ENCODE measurements at regions not wholly inside any gene's neighbourhood (a gene's known extent, or its start where the extent isn't known, plus 50 kb on each side); places are given as distances from the start of the nearest gene placed in this dataset.

DNA sequence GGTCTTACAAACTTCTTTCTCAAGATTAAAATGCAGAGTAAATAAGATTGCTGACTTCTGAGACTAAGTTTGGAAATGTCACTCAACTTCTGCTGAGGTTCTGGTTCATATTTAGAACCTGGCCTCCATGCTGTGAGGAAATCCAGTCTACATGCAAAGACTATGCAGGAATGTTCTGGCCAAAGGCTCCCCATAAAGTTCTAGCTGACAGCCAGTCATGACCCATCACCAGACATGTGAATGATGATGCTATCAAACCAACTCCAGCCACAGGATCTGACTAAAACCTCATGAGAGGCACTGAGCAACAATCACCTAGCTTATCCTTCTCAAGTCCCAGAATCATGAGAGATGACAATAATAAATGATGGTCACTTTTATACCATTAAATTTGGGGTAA, 935.1 kb upstream of the MAP3K7 start:
- DNase-seq (ENCODE audit: low spot score): no peak

DNA sequence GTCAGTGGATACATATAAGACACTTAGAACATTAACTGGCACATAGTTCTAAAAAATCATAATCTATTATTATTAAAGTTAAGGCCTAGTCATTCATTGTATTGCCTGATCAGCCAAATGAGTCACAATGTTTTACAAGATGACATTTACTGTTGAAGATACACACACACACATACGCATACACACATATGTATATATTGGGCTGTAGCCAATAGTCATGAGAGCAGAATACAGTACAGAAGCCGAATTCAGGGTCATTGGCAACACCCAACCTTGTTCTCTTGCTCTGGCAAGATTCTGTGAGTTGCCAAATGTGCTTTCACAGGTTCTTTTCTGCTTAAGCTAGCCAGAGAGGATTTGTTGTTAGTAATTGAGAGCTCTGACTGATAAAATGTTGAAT, 922.8 kb upstream of the MAP3K7 start:
- DNase-seq (ENCODE audit: low spot score): no peak

DNA sequence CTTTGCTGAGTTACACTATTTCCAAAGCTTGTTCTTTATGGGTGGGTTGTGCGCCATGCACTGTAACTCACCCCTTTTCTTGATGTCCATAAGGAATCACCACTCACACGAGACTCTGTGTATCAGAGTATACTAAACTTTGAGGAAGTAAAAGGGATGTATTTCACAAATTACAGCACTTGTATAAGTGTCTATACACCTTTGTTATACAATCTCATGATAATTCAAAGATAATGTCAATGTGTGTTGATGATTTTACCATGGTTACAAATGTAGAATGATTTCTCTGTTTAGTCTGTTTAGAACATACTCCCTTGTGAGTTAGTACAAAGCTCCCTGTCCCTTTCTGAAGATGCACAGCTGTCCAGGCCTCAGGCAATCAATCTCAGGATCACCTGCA, 922.2 kb upstream of the MAP3K7 start:
- no peak for DNase-seq (ENCODE audit: low spot score)

DNA sequence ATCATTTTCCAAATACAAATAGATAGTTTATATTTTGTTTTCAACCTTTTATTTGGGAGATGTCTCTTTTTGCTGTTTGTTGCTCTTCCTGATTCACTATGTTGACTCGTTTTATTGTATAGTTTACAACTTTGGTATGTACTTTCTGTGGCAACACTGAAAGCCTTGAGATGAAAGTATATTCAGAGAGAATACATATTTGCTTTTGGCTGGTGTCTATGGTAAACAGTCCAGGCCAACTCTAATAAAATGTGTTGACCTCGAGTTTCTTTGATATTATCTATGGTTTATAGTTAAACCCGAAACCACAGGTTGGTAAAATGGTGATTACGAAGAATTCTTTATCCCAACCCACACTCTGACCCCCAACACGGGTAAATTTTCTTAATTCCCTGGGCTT, 919.6 kb upstream of the MAP3K7 start:
- no peak for DNase-seq (ENCODE audit: low spot score)

DNA sequence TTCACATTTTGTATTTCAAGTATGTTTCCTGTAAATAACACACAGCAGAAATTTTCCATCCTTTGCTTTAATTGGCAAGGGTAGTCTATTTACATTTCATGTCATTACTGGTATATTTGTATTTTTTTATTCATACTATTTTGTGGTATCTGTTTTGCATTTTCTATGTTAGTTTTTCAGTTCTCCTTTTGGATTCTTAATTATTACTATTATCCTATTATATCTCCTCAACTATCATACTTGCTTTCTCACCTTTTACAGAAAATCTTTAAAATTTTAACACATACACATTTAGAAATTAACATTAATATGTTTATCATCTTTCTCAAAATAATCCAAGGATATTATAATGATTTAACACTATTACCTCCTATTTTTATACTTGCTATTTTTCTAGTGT, 918.3 kb upstream of the MAP3K7 start:
- DNase-seq (ENCODE audit: low spot score): no peak

DNA sequence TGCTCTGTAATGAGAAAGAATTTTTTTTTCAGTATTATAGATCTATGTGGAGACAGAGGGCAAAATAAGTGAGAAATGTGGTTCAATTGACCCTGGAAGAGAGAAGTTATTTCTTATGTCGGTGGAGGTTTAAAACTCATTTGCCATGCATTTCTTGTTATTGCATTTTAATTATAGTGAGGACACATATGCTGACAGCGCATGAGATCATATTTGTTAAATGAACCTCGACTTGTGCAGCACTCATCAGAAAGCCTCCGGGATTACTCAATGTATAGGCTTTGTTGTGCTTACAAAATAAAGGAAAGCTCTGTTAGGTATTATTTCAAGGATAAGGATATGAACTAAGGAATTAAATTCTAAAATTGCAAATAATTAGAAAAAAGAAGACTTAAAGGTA, 915.1 kb upstream of the MAP3K7 start:
- no peak for DNase-seq (ENCODE audit: low spot score)

DNA sequence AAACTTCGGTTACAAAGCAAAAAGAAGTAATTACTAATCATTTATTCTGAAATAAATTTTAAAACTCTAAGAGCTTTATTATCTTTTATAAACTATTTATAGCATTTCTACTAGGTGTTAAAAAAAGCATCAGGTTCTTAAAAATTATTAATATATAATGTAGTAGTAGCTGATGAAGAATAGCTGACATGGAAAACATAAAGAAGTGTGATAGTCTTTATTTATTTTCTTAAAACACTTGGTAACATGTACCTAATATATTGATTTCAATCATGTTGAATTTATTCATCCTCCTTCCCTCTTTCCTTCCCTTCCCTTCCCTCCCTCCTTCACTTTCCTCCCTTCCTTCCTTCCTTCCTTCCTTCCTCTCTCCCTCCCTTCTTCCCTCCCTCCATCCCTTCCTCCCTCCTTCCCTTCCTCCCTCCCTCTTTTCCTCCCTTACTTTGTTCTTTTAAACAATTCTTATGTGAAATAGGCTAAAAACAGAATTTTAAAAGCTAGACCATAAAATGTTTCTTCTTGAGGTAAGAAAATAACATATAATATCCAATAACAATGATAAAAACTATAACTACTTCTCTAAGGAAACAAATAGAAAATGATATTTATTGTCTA, 913.9 kb upstream of the MAP3K7 start:
- DNase-seq (ENCODE audit: low spot score): no peak

DNA sequence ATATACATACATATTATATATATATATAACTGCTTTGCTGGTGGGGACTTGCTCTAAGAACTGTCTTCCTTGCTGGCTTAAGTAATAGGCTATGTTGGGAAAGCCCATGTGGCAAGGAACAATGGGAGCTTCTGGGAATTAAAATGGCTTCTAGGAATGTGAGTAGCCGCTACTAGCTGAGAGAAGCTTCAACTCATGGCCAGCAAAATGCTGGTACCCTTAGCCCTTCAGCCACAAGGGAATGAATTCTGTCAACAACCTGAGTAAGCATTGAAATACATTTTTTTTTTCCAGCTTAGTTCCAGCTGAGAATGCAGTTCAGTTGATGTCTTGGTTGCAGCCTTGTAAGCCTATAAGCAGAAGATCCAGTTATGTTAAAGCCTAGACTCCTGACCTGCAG, 911.7 kb upstream of the MAP3K7 start:
- DNase-seq (ENCODE audit: low spot score): no peak

DNA sequence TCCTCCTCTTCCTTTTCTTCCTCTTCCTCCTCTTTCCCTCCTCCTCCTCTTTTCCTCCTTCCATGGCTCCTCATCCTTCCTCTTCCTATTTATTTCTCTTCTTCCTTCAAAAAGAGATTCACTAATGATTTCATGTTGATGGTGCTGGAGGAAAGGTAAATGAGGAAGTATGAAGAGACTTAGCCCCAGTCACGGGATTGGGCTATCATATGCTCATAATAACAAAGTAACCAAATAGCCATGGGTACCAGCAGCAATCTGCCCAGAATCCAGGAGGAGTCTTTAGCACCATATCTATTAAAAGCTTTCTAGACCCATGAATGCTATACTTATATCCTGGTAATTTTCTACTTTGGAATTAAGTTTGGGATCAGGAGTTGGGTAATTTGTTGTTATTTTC, 910.9 kb upstream of the MAP3K7 start:
- no peak for DNase-seq (ENCODE audit: low spot score)

DNA sequence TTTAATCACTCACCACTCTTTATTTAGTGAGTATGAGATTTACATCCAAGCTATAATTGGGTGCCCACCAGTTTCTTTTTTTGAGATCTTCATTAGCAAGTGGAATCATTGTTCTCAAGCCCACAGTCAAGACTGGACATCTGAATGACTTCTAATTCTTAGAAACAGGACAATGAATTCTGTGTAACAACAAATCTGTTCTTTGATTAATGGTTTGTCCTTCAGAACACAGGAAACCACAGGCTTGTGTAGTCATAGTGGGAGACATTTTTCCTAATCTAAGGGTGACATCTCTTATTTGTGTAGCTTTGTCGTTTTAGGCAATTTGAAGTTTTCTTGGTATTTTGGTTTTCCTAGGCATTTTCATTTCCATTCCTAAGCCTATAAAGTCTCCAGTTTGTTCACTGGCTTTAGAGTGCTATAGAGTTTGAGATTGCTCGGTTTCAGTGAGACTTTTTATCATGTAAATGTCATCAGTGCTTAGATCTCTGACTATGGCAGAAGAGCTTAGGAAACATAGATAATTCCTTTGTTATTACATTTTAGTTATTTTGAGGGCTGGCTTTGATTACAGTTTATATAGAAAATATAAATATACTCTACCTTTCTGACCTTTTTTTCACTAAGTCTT, 903.9 kb upstream of the MAP3K7 start:
- no peak for DNase-seq (ENCODE audit: low spot score)

DNA sequence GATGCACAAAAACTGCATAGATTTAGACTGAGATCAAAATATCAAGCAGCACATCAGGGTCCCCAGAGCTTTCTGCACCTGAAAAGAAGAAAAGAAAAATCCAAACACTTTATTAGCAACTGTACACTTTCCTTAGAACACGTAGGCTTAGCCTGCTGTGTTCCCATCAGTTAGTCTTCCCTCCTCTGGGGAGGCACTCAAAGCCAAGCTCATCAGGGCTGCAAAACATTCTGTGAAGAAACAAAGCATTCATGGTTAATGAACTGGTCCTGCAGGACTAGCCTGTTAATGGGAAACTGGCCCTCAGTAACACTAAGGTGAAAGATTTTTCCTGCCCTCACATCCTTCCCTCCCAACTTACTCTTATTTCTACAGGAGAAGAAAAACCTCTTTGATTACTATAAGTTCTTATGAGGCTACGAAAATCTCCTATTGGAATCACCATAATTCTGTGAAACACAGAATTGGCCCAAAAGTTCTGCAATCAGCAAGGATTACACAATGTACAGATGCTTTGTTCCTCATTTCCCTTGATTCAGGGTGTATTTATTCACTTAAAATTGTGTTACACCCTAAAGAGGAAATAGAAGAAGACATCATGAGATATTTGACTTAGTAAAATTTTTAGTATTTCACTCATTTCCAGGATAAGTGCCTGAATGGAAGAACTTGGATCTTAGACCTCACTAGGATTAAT, 901.0 kb upstream of the MAP3K7 start:
- DNase-seq (ENCODE audit: low spot score): no peak

DNA sequence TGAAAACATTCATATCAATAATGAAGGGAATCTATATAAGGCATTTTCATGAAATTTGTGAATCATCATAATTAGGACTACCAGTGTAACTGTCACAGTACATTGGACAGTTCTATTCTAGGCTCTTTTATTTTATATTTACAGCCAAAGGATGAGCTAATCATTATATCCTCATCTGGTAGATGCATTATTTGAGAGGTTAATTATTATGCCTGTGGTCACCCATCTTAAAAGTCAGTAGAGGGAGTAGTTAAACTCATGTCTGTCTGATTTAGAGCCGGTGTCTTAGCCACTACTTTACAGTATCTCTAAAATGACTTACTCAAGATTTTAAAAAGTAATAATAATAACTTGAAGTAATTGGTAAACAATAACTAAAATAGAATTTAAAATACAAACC, 899.3 kb upstream of the MAP3K7 start:
- no peak for DNase-seq (ENCODE audit: low spot score)

DNA sequence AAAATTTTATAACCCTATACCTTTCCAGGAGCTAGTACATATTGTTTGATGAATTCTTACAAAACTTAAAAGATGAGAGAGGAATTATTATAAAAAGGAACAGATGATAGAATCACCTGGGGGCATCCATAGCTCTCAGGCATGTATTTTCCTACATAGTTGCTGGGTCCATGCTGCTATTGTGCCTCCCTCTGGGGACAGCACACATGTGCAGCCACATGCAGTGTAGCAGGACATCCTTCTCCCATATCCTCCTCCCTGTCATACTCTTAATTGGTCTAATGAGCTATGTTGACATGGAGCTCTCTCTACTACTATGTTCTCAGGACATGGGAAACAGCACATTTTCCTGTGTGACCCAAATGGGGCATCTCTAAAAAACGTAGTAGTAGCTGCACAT, 898.2 kb upstream of the MAP3K7 start:
- no peak for DNase-seq (ENCODE audit: low spot score)

DNA sequence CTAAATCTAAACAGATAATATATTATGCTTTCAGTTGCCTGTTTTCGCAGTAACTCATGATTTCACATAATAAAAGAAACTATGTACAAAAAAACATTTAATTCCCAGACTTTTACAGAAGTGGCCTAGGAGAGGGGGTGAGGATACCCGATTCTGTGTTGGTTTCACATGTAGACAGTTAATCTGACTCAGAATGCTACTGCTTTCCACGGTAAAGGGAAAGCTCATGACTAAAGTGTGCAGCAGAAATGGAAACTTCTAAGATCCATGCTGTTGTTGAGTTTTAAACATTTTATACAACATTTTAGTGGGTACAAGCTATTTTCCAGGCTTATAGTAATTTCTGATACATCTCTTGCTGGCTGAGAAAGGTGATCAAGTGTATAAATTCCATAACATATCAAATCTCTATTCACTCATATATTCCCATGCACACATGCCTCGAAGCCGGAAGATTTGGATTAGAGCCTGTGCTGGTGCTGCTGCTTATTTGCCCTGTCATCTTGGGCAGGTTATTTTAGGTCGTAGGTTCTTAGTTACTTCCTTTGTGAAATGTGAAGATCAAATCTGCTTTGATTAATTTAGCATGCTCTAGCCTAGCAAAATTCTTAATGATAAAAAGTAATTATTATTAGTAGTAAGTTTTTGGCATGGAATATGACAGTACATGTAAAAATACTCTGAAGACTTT, 896.7 kb upstream of the MAP3K7 start:
- no peak for DNase-seq (ENCODE audit: low spot score)

DNA sequence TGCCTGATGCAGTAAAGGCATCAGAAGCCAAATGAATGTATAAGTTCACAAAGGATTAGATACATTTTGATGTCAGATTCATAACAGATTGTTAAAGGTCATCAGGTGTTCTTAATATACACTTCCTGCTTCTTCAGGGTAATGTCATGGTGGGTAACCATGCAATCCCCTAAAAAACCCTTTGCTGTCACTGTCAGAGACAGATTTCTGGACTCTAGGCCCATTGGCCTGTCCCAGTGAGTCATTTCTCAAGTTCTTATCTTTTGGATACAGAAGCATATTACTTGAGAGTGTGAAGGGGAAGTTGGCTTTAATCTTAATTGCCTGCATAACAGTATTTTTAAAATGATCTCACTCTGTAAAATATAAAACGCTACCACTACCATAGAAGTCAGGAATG, 895.6 kb upstream of the MAP3K7 start:
- no peak for DNase-seq (ENCODE audit: low spot score)

DNA sequence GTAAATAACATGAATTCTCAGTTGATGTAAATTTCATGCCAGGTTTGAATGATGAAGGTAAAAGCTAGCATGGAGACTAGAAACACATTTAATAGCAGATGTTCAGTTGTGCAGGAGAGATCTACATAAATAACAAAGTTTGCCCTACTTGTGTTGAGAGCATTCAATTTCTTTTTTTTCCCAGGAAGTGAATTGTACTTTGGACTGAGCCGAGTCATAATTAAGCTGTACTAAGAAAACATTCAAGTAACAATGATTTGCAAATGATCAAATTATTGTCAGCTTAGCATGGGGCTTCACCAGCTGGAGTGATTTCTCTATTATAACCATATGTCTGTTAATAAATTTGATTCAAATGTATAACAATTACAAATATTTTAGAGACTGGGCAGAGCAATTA, 893.5 kb upstream of the MAP3K7 start:
- no peak for DNase-seq (ENCODE audit: low spot score)

DNA sequence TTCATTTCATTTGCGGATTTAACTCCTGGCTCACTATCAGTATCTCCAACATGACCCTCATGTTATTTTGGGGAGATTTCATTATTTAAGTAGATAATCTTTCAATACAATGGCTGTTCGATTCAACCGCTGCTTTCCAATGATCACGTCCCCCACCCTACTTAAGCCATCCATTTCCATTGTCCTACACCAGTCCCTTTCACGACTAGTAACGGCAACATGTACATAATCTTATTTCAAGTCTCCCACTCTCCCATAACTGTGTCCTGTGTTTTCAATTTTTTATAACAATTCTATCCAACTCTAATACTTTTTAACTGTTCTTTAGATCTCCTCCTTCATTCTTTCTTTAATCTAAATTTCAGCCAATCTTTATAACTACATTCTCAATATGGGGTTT, 890.8 kb upstream of the MAP3K7 start:
- no peak for DNase-seq (ENCODE audit: low spot score)

DNA sequence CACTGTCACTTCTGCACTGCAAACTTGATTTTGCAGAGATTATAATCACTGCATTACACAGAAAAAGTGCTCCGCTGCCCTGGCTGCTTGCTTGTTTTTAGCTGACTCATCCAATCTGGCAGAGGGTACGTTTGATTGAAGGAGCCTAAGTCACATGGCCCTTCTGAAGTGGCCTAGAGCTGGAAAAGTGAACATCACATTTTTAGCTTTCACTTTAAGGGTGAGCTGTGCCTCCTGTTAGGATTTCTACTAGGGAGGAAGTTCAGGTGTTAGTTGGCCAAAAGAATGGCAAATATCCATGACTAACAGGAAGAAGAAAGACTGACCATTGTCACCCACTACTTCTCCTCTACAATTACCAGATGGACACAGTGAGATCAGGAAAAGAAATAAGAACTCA, 889.1 kb upstream of the MAP3K7 start:
- DNase-seq (ENCODE audit: low spot score): no peak

DNA sequence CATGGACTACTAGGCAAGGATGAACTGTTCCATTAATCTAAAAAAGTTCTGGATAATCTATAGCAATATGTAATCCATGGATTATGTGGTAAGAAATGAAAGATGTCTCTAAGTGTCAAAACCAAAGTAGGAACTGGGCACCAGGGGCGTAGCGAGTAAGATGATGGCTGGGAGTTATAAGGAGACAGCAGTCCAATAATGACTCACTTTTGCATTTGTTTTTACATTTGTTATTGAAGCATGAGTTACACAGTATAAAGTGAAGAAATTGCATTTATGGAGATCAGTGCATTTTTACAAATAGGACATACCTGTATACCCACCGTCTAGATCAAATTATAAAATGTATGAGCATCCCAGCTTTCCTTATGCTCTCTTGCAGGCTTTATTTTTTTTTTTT, 878.5 kb upstream of the MAP3K7 start:
- DNase-seq (ENCODE audit: low spot score): no peak

DNA sequence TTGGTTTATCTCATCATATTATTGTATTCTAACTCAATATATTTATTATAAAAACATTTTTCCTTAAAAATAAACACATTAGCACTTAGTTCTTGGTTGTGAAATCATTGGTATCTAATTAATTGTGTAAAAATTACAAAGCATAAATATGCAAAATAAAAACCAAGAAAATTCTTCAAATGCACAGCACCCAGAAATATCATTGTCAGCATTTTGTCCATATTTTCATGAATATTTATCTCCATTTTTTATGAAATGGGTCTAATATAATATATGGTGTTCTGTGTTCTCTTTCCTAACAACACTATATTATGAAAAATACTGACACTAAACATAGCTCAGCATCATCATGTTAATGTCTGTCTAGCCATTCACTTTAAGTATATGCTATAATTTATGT, 877.8 kb upstream of the MAP3K7 start:
- no peak for DNase-seq (ENCODE audit: low spot score)

DNA sequence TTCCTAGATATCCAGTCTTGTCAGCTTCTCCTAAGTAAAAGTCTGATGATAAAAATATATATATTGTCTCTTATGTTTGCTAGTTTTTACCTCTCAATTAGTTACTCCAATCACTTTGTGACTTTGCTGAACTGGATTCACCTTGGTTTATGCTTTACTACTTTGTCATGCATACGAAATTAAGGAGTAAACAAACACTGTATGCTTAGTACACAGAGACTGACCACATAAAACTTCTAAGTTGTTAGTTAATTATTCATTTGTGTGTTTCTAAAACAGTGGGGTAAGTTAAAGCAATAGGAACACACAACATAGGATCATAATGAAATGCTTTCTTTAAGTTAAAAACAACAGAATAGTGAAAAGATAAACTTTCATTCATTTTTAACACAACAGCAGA, 877.3 kb upstream of the MAP3K7 start:
- DNase-seq (ENCODE audit: low spot score): no peak

DNA sequence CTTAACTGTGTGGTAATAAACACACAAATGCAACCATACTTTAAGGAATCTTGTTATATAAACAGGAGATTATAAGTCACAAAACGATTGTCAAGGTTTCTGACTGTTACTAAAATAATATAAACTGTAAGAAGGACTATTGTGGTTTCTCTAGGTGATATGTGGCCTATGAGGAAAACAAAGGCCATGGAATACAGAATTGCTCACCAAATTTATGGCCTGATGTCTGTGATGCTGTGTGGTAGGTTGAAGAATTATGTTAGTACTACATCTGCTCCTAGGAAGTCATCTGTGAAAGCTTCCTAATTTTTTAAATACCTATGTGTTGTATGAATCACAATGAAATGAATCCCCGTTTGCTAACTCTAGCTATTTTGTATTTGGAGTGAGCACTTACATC, 875.4 kb upstream of the MAP3K7 start:
- no peak for DNase-seq (ENCODE audit: low spot score)

DNA sequence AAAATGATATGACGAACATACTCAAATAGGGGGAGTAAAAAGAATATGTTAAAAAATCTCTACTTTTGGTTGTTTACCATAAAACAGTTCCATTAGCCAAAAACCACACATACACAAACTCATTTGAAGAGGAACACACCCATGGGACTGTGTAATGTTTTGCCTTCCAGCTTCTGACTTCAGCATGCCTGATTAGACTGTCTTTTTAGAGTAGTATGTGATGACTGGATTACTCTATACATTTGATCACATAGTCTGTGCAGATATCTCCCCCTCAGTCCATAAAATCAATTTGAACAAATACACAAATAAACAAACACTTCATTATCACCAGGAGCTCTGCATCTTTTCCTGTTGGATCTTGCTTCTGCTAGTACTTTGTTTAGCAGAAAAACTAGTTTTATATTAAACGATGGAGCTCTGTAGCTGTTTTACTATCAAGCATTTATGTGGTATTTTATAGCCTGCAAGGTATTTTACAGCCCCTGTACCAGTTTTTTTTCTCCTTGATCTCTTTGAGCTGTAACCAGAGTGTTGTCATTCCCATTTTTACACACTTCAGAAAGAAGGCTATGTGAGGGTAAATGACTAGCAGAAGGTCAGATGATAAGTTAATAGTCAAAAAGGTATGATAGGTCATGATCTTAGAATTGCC, 866.5 kb upstream of the MAP3K7 start:
- no peak for DNase-seq (ENCODE audit: low spot score)
